PC-3 (cell line): ENCODE measurements at regions not wholly inside any gene's neighbourhood (a gene's known extent, or its start where the extent isn't known, plus 50 kb on each side); places are given as distances from the start of the nearest gene placed in this dataset.

Source experiments
- CTCF ChIP-seq: fragments of 300-600 bp; sonication (generic); conservative IDR thresholded peaks from 2 replicates; pipeline ENCODE4 v1.5.1; 2017; ENCODE audit warnings: antibody characterized with exemption, low read depth, mild to moderate bottlenecking, low read length
- EZH2 ChIP-seq: fragments of 300-600 bp; sonication (generic); IDR thresholded peaks from one replicate; pipeline ENCODE4 v1.6.1; 2017; ENCODE audit warnings: antibody characterized with exemption, mild to moderate bottlenecking, low read length; ENCODE audit not compliant: unreplicated experiment
- EZH2phosphoT487 ChIP-seq: fragments of 300-600 bp; sonication (generic); IDR thresholded peaks from 2 replicates; pipeline ENCODE4 v1.6.1; 2018; ENCODE audit warnings: mild to moderate bottlenecking, antibody characterized with exemption, low read length, borderline replicate concordance

DNA sequence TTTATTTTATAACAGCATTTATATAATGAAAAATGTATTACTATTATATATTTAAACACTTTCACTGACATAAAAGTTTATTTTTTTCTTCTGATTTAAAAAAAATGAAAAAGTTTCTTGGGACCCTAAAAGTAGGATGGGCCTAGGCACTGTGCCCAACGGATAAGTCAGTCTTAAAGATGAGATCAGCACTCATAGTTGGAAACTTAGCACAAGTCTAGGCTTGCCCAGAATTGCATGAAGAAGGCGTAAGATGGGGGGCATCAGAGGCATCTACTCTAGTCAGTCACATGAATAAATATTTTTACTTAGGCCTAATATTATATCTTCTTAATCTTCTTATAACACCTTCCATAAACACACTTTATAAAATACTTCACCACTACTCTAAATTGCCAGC lies 306.7 kb upstream of the GRID2 start:
- TF ChIP-seq CTCF, result no peak
- TF ChIP-seq EZH2phosphoT487, result no peak
- no peak for TF ChIP-seq EZH2
